ENCODE measurements at regions not wholly inside any gene's neighbourhood (a gene's known extent, or its start where the extent isn't known, plus 50 kb on each side); places are given as distances from the start of the nearest gene placed in this dataset.
"Not testable (repeated sequence)": the region's sequence is repeated elsewhere in the genome, so short reads cannot be mapped to it uniquely, and the experiment has no call there.

GRCh38 chr2:83221258-83221657, 1237.8 kb downstream of the SUCLG1 start:
- no peak for DNase-seq

GRCh38 chr2:83217854-83218253, 1241.2 kb downstream of the SUCLG1 start:
- no peak for DNase-seq

DNA sequence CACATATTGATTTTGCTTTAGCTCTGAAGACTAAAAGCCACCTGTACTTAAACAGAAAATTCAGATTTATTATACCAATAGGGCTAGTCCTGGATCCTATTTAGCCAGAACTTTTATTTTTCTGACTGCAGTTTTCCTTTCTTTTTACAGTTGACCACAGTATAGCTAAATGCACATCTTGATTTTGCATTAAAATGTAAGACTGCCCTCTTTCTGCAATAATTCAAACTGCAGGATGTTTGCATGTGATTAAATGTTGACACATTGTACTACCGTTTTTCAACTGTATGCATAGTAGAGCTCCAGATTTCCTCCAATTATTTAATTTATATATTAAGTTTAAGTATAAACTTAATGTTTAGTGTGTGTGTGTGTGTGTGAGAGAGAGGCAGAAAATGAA, 1262.9 kb downstream of the SUCLG1 start:
- DNase-seq = peak; percentile 42

GRCh38 chr2:83191316-83191715, 1267.8 kb downstream of the SUCLG1 start:
- no peak for DNase-seq

GRCh38 chr2:83186105-83186760, 1272.8 kb downstream of the SUCLG1 start:
- DNase-seq = peak; percentile 50

DNA sequence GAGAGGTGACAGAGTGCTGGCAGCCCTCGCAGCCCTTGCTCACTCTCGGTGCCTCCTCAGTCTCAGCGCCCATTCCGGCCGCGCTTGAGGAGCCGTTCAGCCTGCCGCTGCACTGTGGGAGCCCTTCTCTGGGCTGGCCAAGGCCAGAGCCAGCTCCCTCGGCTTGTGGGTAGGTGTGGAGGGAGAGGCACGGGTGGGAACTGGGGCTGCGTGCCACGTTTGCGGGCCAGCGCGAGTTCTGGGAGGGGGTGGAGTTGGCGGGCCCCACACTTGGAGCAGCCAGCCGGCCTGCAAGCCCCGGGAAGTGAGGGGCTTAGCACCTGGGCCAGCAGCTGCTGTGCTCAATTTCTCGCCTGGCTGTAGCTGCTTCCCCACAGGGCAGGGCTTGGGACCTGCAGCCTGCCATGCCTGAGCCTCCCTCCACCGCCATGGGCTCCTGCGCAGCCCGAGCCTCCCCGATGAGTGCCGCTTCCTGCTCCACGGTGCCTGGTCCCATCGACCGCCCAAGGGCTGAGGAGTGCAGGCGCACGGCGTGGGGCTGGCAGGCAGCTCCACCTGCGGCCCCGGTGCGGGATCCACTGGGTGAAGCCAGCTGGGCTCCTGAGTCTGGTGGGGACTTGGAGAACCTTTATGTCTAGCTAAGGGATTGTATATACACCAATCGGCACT, 1278.1 kb downstream of the SUCLG1 start:
- not testable (repeated sequence) for DNase-seq

DNA sequence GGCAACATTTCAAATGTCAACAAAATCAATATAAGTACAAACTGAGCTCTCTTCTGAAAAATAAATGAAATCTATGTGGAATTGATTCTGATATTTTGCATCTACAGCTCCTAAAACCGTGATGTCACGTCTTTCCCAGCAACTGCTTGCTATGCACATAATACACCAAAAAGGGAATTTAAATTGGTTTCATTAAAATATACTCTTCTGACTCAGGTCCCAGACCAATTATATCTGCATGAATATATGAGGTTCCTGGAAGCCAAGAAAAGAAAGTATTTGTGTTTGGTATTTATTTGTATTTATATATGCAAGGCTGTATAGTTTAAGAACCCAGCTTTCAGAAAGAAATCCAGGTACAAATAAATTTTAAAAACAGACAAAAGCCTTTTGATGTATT, 1282.5 kb downstream of the SUCLG1 start:
- DNase-seq = no peak

DNA sequence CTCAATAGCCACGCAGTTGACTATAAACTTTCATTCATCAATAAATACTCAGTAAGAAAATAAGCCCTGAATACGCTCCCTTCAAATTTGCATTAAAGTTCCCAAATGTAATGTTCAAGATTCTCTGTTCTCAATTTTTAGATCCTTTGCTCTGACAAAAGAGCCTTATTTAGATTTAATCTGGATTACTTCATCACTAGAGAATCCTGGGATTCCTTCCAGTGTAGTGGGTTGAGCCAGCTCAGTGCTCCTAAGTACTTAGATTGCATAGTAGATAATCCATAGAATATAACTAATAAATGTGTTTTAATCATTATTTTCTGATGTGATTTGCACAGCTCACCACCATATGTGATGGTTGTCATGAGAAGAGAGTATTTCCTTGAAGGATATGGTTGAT, 1286.2 kb downstream of the SUCLG1 start:
- DNase-seq = no peak

- DNase-seq = no peak
Measured at GRCh38 chr2:83168377-83168776, 1290.7 kb downstream of the SUCLG1 start.

- DNase-seq = no peak
Measured at GRCh38 chr2:83162421-83162820, 1296.7 kb downstream of the SUCLG1 start.

DNA sequence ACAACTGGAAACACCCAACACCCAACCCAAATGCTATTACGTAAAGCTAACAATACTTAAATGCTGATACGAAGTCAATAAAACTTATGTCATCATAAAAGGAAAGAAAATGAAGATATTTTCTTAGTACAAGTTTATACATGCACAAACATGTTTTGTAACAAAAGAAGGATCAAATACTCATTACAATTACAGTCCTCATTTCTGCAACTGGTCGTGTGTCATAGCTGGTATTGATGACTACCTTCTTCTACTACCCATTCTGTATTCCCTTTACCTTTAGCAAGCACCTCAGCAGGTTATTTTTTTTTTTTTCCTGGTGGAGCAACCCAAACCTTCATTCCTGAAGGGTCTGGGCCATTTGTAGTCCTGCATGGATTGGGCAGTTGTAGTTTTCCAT, 1298.5 kb downstream of the SUCLG1 start:
- DNase-seq = no peak

GRCh38 chr2:83155826-83156225, 1303.3 kb downstream of the SUCLG1 start:
- DNase-seq = no peak

DNA sequence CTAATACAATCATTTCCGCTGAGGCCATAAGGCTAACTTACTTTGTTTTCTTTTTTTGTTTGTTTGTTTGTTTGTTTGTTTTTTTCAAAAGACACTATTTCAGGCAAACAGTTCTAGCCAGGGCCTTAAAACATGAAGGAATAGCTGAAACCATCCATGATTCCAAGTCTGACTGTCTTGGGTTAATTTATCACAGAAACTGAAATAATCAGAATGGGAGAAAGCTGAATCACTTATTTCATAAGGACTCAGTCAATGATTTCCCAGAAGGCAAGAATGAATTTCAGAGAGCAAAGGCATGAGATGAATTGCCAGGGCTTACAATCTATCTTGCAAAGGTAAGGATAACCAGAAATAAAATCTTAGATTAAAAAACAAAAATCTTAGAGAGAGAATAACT, 1315.1 kb downstream of the SUCLG1 start:
- no peak for DNase-seq

GRCh38 chr2:83142934-83143333, 1316.1 kb downstream of the SUCLG1 start:
- no peak for DNase-seq

DNA sequence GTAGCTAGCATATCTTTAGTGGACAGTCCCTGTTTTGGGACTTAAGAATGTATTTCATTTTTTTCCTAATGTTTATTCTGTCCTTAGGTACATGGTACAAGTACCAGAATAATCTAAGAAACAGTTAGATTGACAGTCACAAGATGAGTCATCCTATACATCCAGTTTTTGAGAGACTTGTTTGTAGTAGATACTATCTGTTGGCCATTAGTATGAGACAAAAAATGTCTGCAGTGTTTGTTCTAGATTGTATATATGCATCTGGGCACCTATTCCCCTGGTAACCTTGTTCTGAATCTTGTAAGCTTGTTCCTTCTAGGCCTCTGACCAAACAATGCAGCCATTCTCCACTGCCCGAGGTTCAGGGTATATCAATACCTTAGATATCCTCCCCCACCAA, 1343.5 kb downstream of the SUCLG1 start:
- DNase-seq = no peak

GRCh38 chr2:83115155-83115554, 1343.9 kb downstream of the SUCLG1 start:
- DNase-seq = no peak

- no peak for DNase-seq
Measured at GRCh38 chr2:83113953-83114352, 1345.1 kb downstream of the SUCLG1 start.

DNA sequence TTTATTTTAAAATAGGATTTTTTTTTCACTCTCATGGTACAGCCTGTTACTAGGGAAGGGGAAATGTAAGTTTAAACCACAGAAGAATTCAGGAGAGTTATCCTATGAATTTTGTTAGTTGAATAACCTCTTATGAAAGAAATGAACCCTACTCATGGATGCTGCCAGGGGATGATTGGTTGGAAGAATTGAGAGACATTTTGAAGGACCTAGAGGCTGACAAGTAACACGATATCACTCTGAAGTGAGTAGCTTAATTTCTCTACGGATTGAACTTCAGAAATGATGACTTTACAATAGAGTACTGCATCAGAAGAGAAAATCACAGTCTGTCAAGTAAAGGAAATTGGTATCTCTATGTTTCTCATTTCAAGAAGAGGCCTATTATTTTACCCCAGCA, 1346.2 kb downstream of the SUCLG1 start:
- DNase-seq = no peak

- no peak for DNase-seq
Measured at GRCh38 chr2:83109284-83109683, 1349.8 kb downstream of the SUCLG1 start.

GRCh38 chr2:83106853-83107252, 1352.2 kb downstream of the SUCLG1 start:
- DNase-seq = no peak

GRCh38 chr2:83104202-83104601, 1354.9 kb downstream of the SUCLG1 start:
- no peak for DNase-seq

DNA sequence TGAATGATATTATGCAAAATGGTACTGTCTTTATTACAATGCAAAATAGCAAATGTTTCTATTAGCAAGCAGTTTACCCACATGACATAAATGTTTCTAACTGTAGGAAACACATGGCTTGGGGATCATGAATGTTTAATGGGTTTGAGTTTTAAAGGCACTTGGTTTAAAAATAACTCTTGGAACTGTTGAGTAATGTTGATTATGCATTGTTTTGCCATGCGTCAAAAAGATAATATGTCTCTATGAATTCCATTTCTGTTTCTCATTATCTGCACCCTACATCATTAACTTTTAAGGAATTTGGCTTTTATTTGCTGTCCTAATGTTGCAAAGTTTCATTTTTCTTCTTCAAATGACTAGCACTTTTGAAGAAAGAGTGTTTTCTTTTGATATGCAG, 1355.5 kb downstream of the SUCLG1 start:
- DNase-seq = no peak

- not testable (repeated sequence) for DNase-seq
Measured at GRCh38 chr2:83089051-83089450, 1370.0 kb downstream of the SUCLG1 start.

GRCh38 chr2:83085869-83086268, 1373.2 kb downstream of the SUCLG1 start:
- no peak for DNase-seq

Data from NCI-H2227 treated with DMSO at 0.1 percent for 48 hours (cell line).